Adrenal gland (tissue), 9 donors: ENCODE measurements at regions not wholly inside any gene's neighbourhood (a gene's known extent, or its start where the extent isn't known, plus 50 kb on each side); places are given as distances from the start of the nearest gene placed in this dataset.

Experiments used
- DNase-seq, 7 donors: peaks; one replicate each; pipeline ENCODE4 v3.0.0-alpha.2; 2019 to 2020
- H3K27ac ChIP-seq, 5 donors: fragments of 200-600 bp; sonication (generic) in 4 of 5; 1 replicate in 3 of 5; 2 replicates in 2 of 5; pipeline versions ENCODE4 v1.5.1 to v1.8.0; 2016 to 2020; ENCODE audit warnings: mild to moderate bottlenecking in 1 of 5
- H3K27me3 ChIP-seq: fragments of 200-600 bp; 2 replicates; pipeline ENCODE4 v1.8.0; 2021
- H3K36me3 ChIP-seq, 2 donors: fragments of 200-600 bp; replicated peaks in 1 of 2; 1 replicate in 1 of 2; 2 replicates in 1 of 2; pipeline versions ENCODE4 v1.5.1 to v1.8.0; 2018 to 2022
- H3K4me1 ChIP-seq, 2 donors: fragments of 200-600 bp; replicated peaks in 1 of 2; 1 replicate in 1 of 2; 2 replicates in 1 of 2; pipeline versions ENCODE4 v1.5.1 to v1.8.0; 2018 to 2021
- H3K4me3 ChIP-seq, 4 donors: fragments of 200-600 bp; sonication (generic) in 3 of 4; one replicate each; pipeline ENCODE4 v1.5.1; 2016 to 2018
- H3K9me3 ChIP-seq, 3 donors: fragments of 200-600 bp; sonication (generic) in 1 of 3; replicated peaks in 1 of 3; 1 replicate in 2 of 3; 2 replicates in 1 of 3; pipeline versions ENCODE4 v1.5.1 to v1.8.0; 2016 to 2021
- POLR2A ChIP-seq, 2 donors: fragments of 450-650 bp; IDR thresholded peaks; one replicate each; pipeline ENCODE4 v1.6.1; 2017; ENCODE audit warnings: antibody characterized with exemption in 2 of 2, mild to moderate bottlenecking in 2 of 2, moderate library complexity in 1 of 2
- WGBS, 4 donors: extraction: QIAGEN DNeasy Blood & Tissue Kit in 2 of 4; methylation state at CpG; one replicate each; pipeline versions ENCODE4 v1.1.5 to v1.1.7; 2013 to 2017; 5-methylcytosine and 5-hydroxymethylcytosine counted together
- intact Hi-C, 2 donors: fragments of 100-400 bp; cut with DNase I; formaldehyde crosslinking; loops; one replicate each; pipeline versions ENCODE4 v1.14.1 to v1.15.0; 2022 to 2023
- TF ChIP-seq, protein P1 (sequence below), 6 experiments: fragments of 450-650 bp in 4 of 6; fragments of 200-600 bp in 2 of 6; sonication (generic) in 1 of 6; IDR thresholded peaks; 1 replicate in 5 of 6; 2 replicates in 1 of 6; pipeline versions ENCODE4 v1.5.1 to v1.8.0; 2016 to 2021; ENCODE audit warnings: antibody characterized with exemption in 6 of 6, mild to moderate bottlenecking in 2 of 6, moderate library complexity in 1 of 6
- donor health status: healthy with polysubstance abuse.
- donor health status: Bipolar disorder and iron deficiency.
- donor health status: DM: yes; HTN: yes; CAD: no.
- donor health status: DM: no; HTN: no; CAD: no.
- donor health status: DM: no; HTN: no; CAD: no.

DNA sequence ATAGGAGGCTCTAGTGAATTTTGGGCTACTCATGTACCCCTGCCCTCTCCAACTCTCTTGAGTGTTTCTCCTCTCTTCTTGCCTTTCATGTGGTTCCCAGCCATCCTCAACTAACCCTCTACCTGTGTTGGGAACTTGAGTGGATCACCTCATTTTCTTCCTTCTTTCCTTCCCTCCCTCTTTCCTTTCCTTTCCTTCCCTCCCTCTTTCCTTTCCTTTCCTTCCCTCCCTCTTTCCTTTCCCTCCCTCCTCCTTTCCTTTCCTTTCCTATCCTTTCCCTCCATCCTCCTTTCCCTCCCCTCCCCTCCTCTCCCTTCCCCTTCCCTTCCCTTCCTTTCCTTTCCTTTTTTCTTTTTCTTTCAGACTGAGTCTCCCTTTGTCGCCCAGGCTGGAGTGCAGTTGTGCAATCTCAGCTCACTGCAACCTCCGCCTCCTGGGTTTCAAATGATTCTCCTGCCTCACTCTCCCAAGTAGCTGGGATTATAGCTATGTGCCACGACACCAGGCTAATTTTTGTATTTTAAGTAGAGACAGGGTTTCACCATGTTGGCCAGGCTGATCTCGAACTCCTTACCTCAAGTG is 63.8 kb downstream of the BTBD3 start:
- intact Hi-C loops, result no loop called here
- DNase-seq, result no peak
- WGBS, 4 donors, result 78 to 85% (median 84%) methylated on average over 4 of the region's 4 CpGs
- no peak overlapping the region for H3K27ac ChIP-seq
- no peaks in the 10 kb centered on the region for H3K9me3 ChIP-seq
- TF ChIP-seq, protein P1, sequence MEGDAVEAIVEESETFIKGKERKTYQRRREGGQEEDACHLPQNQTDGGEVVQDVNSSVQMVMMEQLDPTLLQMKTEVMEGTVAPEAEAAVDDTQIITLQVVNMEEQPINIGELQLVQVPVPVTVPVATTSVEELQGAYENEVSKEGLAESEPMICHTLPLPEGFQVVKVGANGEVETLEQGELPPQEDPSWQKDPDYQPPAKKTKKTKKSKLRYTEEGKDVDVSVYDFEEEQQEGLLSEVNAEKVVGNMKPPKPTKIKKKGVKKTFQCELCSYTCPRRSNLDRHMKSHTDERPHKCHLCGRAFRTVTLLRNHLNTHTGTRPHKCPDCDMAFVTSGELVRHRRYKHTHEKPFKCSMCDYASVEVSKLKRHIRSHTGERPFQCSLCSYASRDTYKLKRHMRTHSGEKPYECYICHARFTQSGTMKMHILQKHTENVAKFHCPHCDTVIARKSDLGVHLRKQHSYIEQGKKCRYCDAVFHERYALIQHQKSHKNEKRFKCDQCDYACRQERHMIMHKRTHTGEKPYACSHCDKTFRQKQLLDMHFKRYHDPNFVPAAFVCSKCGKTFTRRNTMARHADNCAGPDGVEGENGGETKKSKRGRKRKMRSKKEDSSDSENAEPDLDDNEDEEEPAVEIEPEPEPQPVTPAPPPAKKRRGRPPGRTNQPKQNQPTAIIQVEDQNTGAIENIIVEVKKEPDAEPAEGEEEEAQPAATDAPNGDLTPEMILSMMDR (IDR thresholded peaks at IDR 0.05), result no peak
- no peak for TF ChIP-seq POLR2A (IDR thresholded peaks at IDR 0.05)
- H3K27me3 ChIP-seq, result no peaks in the 10 kb centered on the region
- H3K4me1 ChIP-seq, result no peaks in the 10 kb centered on the region
- no peaks in the 10 kb centered on the region for H3K36me3 ChIP-seq
- H3K4me3 ChIP-seq, result no peak overlapping the region

DNA sequence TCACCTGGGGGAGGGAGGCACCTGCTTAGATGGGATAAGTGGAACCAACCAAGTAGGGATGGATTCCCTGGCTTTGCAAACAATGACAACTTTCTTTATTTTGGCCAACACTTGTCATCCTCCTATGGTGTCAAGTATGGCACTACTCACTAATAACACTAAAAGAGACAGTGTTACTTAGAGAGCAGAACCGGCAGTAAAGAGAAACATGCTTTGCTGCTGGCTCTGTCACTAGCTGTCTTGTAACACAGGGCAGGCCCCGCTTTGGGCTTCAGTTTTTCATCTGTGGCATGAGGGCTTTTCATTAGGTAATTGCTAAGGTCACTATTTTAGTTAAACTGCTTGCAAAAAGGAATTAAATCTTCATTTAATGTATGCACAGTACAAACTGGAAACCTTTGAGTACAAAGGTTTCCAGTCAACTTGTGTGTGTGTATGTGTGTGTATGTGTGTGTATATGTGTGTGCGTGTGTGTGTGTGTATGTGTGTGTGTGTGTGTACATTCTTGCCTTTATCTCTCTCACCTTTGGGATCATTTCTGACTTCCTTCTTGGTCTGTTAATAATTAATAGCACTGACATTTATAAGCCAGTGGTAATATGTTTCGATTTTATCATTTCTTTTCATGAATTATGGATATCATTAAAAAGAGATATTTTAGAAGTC is 64.7 kb downstream of the BTBD3 start:
- Histone ChIP-seq H3K27ac (no peak overlapping the region), H3K9me3 (no peaks in the 10 kb centered on the region), H3K4me1 (no peaks in the 10 kb centered on the region), H3K36me3 (no peaks in the 10 kb centered on the region), H3K4me3 (no peak overlapping the region), H3K27me3 (no peaks in the 10 kb centered on the region)
- intact Hi-C loops, result no loop called here
- DNase-seq, result no peak
- 71 to 80% (median 73%) methylated on average over 4 of the region's 4 CpGs for WGBS, 4 donors
- TF ChIP-seq, protein P1 (IDR thresholded peaks at IDR 0.05), result no peak
- TF ChIP-seq POLR2A (IDR thresholded peaks at IDR 0.05), result no peak

GRCh38 chr20:11982955-11983470 is 65.3 kb downstream of the BTBD3 start:
- no peak overlapping the region for H3K4me3 ChIP-seq
- H3K27ac ChIP-seq, result no peak overlapping the region
- WGBS, 4 donors, result 71 to 79% (median 74%) methylated on average over 8 of the region's 8 CpGs
- H3K36me3 ChIP-seq, result no peaks in the 10 kb centered on the region
- H3K4me1 ChIP-seq, result no peaks in the 10 kb centered on the region
- no peak for TF ChIP-seq POLR2A (IDR thresholded peaks at IDR 0.05)
- TF ChIP-seq, protein P1 (IDR thresholded peaks at IDR 0.05), result no peak
- H3K9me3 ChIP-seq, result no peaks in the 10 kb centered on the region
- H3K27me3 ChIP-seq, result no peaks in the 10 kb centered on the region
- DNase-seq, result no peak
- intact Hi-C loops, result no loop called here

DNA sequence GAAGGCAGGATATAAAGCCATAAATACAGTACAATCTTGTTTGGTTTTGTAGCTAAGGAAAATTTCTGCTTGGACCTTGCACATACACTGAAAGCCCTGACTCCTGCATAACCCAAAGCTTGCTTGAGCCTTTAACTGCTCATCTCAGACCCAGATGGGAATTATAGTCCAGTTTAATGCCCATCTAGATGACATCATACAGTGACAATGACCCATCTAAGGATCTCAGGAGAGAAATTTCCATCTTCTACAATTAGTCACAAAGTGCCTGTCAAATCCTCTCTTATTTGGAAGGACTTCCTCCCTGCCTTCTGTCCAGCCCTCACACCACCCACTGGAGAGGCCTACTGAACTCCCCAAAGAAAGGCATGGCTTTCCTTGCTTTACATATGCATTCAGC is 69.3 kb downstream of the BTBD3 start:
- Histone ChIP-seq H3K4me1 (no peaks in the 10 kb centered on the region), H3K4me3 (no peak overlapping the region), H3K9me3 (no peaks in the 10 kb centered on the region), H3K27me3 (no peaks in the 10 kb centered on the region), H3K36me3 (no peaks in the 10 kb centered on the region), H3K27ac (no peak overlapping the region)
- no peak for DNase-seq
- intact Hi-C loops, result no loop called here
- TF ChIP-seq POLR2A (IDR thresholded peaks at IDR 0.05), result no peak
- TF ChIP-seq, protein P1 (IDR thresholded peaks at IDR 0.05), result no peak
